ENCODE measurements at regions not wholly inside any gene's neighbourhood (a gene's known extent, or its start where the extent isn't known, plus 50 kb on each side); places are given as distances from the start of the nearest gene placed in this dataset.

GRCh38 chr12:77131977-77132490 lies 66.7 kb upstream of the E2F7 start:
- no peak overlapping the region for H3K27ac Mint-ChIP-seq
- ATAC-seq (no peak), DNase-seq (no peak)
- intact Hi-C loops (cut with micrococcal nuclease), result no loop called here
- H3K9me3 Mint-ChIP-seq, result peaks cover 2% of the 10 kb centered on the region
- H3K36me3 Mint-ChIP-seq (ENCODE audit: low read depth), result no peaks in the 10 kb centered on the region
- H3K4me3 Mint-ChIP-seq, result no peak overlapping the region
- H3K27me3 Mint-ChIP-seq, result no peaks in the 10 kb centered on the region
- CTCF ChIA-PET, result no interaction called here
- no peak for TF ChIP-seq CTCF (IDR thresholded peaks at IDR 0.05)
- no peaks in the 10 kb centered on the region for H3K4me1 Mint-ChIP-seq (ENCODE audit: low read depth)
- POLR2A ChIA-PET, result no interaction called here

- Mint-ChIP-seq H3K27me3 (peaks cover 1% of the 10 kb centered on the region), H3K4me3 (no peak overlapping the region), H3K27ac (no peak overlapping the region), H3K9me3 (peaks cover 2% of the 10 kb centered on the region), H3K36me3 (ENCODE audit: low read depth) (no peaks in the 10 kb centered on the region), H3K4me1 (ENCODE audit: low read depth) (no peaks in the 10 kb centered on the region)
- ChIA-PET POLR2A (no interaction called here), CTCF (no interaction called here)
- no peak for TF ChIP-seq CTCF (IDR thresholded peaks at IDR 0.05)
- ATAC-seq, result no peak
- no peak for DNase-seq
- intact Hi-C loops (cut with micrococcal nuclease), result no loop called here
Observed at GRCh38 chr12:77130193-77130592, 64.8 kb upstream of the E2F7 start.

- Mint-ChIP-seq H3K27me3 (peaks cover 10% of the 10 kb centered on the region), H3K27ac (no peak overlapping the region), H3K4me1 (ENCODE audit: low read depth) (no peaks in the 10 kb centered on the region), H3K9me3 (no peaks in the 10 kb centered on the region), H3K4me3 (no peak overlapping the region), H3K36me3 (ENCODE audit: low read depth) (no peaks in the 10 kb centered on the region)
- DNase-seq (no peak), ATAC-seq (no peak)
- intact Hi-C loops (cut with micrococcal nuclease), result no loop called here
- no peak for TF ChIP-seq CTCF (IDR thresholded peaks at IDR 0.05)
- CTCF ChIA-PET, result no interaction called here
- POLR2A ChIA-PET, result no interaction called here
Observed at GRCh38 chr12:77124767-77125166, 59.4 kb upstream of the E2F7 start.

GRCh38 chr12:77122661-77123060 lies 57.3 kb upstream of the E2F7 start:
- H3K4me1 Mint-ChIP-seq (ENCODE audit: low read depth), result no peaks in the 10 kb centered on the region
- H3K27me3 Mint-ChIP-seq, result peaks cover 10% of the 10 kb centered on the region
- intact Hi-C loops (cut with micrococcal nuclease), result no loop called here
- TF ChIP-seq CTCF (IDR thresholded peaks at IDR 0.05), result no peak
- H3K9me3 Mint-ChIP-seq, result no peaks in the 10 kb centered on the region
- DNase-seq (no peak), ATAC-seq (no peak)
- no peaks in the 10 kb centered on the region for H3K36me3 Mint-ChIP-seq (ENCODE audit: low read depth)
- ChIA-PET CTCF (no interaction called here), POLR2A (no interaction called here)
- H3K4me3 Mint-ChIP-seq, result no peak overlapping the region
- no peak overlapping the region for H3K27ac Mint-ChIP-seq

- intact Hi-C loops (cut with micrococcal nuclease), result no loop called here
- no peak for TF ChIP-seq CTCF (IDR thresholded peaks at IDR 0.05)
- no peak overlapping the region for H3K27ac Mint-ChIP-seq
- H3K9me3 Mint-ChIP-seq, result no peaks in the 10 kb centered on the region
- no peaks in the 10 kb centered on the region for H3K36me3 Mint-ChIP-seq (ENCODE audit: low read depth)
- CTCF ChIA-PET, result interaction anchor here (1.5 kb wide), 1 partner anchor 111 kb away, joined by 4 read pairs; no protein-coding TSS in a partner anchor
- H3K4me3 Mint-ChIP-seq, result no peak overlapping the region
- DNase-seq (no peak), ATAC-seq (no peak)
- peaks cover 10% of the 10 kb centered on the region for H3K27me3 Mint-ChIP-seq
- POLR2A ChIA-PET, result no interaction called here
- H3K4me1 Mint-ChIP-seq (ENCODE audit: low read depth), result no peaks in the 10 kb centered on the region
Observed at GRCh38 chr12:77122236-77122635, 56.9 kb upstream of the E2F7 start.
